Right cardiac atrium (tissue), 5 donors: ENCODE measurements at regions not wholly inside any gene's neighbourhood (a gene's known extent, or its start where the extent isn't known, plus 50 kb on each side); places are given as distances from the start of the nearest gene placed in this dataset.

Experiments
- ATAC-seq, 2 donors: fragments of 200-7000 bp; cut with Tn5 transposase; one replicate each; pipeline versions ENCODE4 v1.8.0 to v1.9.1; 2020; ENCODE audit warnings: moderate library complexity in 2 of 2, mild to moderate bottlenecking in 1 of 2
- DNase-seq, 3 donors: peaks; one replicate each; pipeline ENCODE4 v3.0.0-alpha.2; 2020
- H3K27ac ChIP-seq: one replicate; pipeline ENCODE4 v1.5.1; 2013; ENCODE audit warnings: mild to moderate bottlenecking, low read length, control low read depth, moderate library complexity
- H3K27me3 ChIP-seq: one replicate; pipeline ENCODE4 v1.6.1; 2013; ENCODE audit not compliant: control insufficient read depth, insufficient read depth
- H3K4me1 ChIP-seq: one replicate; pipeline ENCODE4 v1.6.1; 2013; ENCODE audit warnings: low read length; ENCODE audit not compliant: control insufficient read depth, insufficient read depth
- H3K4me3 ChIP-seq: one replicate; pipeline ENCODE4 v1.5.1; 2013; ENCODE audit warnings: low read length, control low read depth
- H3K9me3 ChIP-seq: one replicate; pipeline ENCODE4 v1.6.1; 2013; ENCODE audit warnings: low read length; ENCODE audit not compliant: control insufficient read depth
- WGBS: extraction: QIAGEN DNeasy Blood & Tissue Kit; methylation state at CpG from one replicate; pipeline ENCODE4 v1.1.7; 2013; 5-methylcytosine and 5-hydroxymethylcytosine counted together
- intact Hi-C, 4 donors: fragments of 100-400 bp; cut with DNase I; formaldehyde crosslinking; loops; one replicate each; pipeline versions ENCODE4 v1.11.0 to v1.14.0; 2022 to 2023
- donor health status: healthy with polysubstance abuse.
- donor health status: DM: no; HTN: yes; CAD: no.
- donor health status: DM: no; HTN: no; CAD: no.
- donor health status: DM: no; HTN: yes; CAD: no; lungs with severe emphysema.
- donor health status: DM: yes; HTN: yes; CAD: no.

DNA sequence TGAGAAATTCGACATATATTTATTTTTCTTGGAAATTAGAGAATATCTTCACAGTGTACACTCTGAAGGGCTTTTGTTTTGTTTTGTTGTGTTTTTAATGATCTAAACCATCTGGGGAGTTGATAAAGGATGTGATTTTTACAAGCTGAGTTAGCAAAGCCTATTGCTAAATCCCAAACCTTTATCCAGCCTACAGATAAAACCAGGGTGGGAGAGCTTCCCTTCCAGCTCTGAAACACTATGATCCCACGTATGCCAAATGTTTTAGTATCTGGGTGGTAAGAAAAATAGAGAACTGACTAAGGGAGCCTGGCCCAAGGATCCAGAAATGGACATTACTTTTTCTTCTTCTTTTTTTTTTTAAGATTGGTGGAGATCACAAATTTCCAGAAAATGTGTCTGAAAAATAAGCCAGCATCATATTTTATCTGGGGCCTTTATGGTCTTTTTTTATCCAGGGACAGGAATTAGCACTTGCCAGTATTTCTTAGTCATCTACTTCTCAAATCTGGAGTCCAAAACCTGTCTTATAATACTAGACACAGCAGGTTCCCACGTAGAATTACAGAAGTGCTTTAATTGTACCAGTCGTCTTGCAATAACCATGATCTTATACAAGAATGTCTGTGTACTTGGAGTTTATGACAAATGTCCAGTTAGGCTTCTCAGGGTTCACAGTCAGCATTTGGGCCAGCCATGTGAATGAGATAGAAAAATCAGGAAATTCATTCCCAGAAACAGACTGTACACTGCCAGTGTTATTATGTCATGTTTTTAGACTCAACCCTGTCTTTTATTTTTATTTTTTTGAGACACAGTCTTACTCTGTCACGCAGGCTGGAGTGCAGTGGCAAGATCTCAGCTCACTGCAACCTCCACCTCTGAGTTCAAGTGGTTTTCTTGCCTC, 290.8 kb upstream of the MPDZ start:
- Histone ChIP-seq H3K27ac (peak overlapping the region; percentile 72), H3K4me3 (no peak overlapping the region), H3K4me1 (peaks cover 7% of the 10 kb centered on the region), H3K9me3 (no peaks in the 10 kb centered on the region), H3K27me3 (no peaks in the 10 kb centered on the region)
- 35% methylated on average over 5 of the region's 5 CpGs for WGBS
- peak in 2 of 3 donors; percentile 14 to 58 for DNase-seq
- ATAC-seq, result peak; percentile 85 to 90
- intact Hi-C loops, result no loop called here

- WGBS, result 27% methylated on average over 1 of the region's 1 CpG
- H3K4me3 ChIP-seq, result no peak overlapping the region
- no peaks in the 10 kb centered on the region for H3K27me3 ChIP-seq
- H3K9me3 ChIP-seq, result no peaks in the 10 kb centered on the region
- peak overlapping the region; percentile 99 for H3K27ac ChIP-seq
- intact Hi-C loops, result loop anchor here in 3 of 4 donors (10.0 kb wide), 2 partner anchors 115 to 125 kb away; no protein-coding TSS in a partner anchor
- no peak for DNase-seq
- peaks cover 7% of the 10 kb centered on the region for H3K4me1 ChIP-seq
- ATAC-seq, result no peak
These were observed 290.1 kb upstream of the MPDZ start for GRCh38 chr9:13569602-13570067.

DNA sequence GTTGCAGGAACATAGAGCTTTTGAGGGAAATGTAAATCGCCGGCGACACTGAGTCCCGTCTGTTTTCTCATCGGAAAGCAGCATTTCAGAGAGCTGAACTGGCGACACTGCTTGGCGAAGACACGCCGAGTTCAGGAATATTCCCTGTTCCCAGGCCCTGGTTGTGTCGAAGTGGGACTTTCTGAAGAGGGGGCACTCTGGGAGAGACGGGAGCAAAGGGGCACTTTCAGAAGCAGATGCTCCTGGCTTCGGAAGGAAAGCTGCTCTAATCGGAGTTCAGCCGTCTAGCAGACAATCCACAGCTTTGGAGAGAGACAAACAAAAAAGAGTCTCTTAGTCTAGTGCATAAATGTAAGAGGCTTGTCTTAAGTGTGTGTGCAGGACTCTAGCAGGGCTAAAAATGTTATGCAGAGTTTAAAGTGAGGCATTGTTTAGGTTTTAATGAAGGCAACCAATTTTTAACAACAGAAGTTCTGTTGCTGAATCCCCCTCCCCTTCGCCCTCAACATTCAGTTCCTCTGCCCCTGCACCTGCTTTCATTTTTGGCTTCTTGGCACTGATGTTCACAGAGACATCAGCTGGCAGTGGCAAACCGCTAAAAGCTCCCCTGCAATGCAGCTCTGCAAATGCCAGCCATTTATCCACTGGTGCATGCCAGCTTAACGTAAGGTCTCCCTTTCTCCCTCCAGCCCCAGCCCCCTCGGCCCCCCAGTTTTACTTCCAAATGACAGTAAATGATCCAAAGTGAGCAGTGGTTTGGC, 289.5 kb upstream of the MPDZ start:
- H3K4me3 ChIP-seq, result peak overlapping the region; percentile 37
- peaks cover 7% of the 10 kb centered on the region for H3K4me1 ChIP-seq
- WGBS, result 9% methylated on average over 18 of the region's 18 CpGs
- no peaks in the 10 kb centered on the region for H3K27me3 ChIP-seq
- peak; percentile 14 to 38 for ATAC-seq
- DNase-seq, result peak; percentile 15 to 54 (median 48)
- peak overlapping the region; percentile 99 for H3K27ac ChIP-seq
- intact Hi-C loops, result loop anchor here in 3 of 4 donors (10.0 kb wide), 2 partner anchors 114 to 124 kb away; no protein-coding TSS in a partner anchor
- no peaks in the 10 kb centered on the region for H3K9me3 ChIP-seq

DNA sequence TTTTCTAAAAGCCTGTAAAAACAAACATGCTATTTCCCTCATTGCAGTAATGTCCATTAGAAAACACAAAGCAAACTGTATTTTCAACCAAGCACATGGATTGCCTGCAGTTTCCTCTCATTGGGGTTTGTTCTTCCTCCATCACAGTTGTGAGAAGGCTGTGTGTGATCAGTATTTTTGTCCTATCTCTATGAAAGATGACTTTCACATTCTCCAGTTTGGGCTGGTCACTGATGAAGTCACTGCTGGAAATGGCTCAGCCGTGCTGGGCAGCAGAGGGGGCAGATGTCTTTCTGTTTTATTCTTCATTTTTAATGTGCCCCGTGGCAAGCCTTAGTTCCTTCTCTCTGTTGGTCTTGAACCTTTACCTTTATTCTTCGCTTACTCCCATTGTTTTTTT, 288.9 kb upstream of the MPDZ start:
- Histone ChIP-seq H3K27ac (peak overlapping the region; percentile 99), H3K4me1 (peaks cover 7% of the 10 kb centered on the region), H3K27me3 (no peaks in the 10 kb centered on the region), H3K9me3 (no peaks in the 10 kb centered on the region), H3K4me3 (peak overlapping the region; percentile 37)
- ATAC-seq (peak; percentile 54 to 62), DNase-seq (peak; percentile 35 to 66 (median 66))
- 5% methylated on average over 3 of the region's 3 CpGs for WGBS
- intact Hi-C loops, result loop anchor here in 3 of 4 donors (10.0 kb wide), 2 partner anchors 114 to 124 kb away; no protein-coding TSS in a partner anchor

- intact Hi-C loops, result loop anchor here in 3 of 4 donors (10.0 kb wide), 2 partner anchors 113 to 123 kb away; no protein-coding TSS in a partner anchor
- ATAC-seq (no peak), DNase-seq (no peak)
- Histone ChIP-seq H3K27me3 (no peaks in the 10 kb centered on the region), H3K9me3 (no peaks in the 10 kb centered on the region), H3K4me1 (peaks cover 7% of the 10 kb centered on the region), H3K27ac (no peak overlapping the region), H3K4me3 (no peak overlapping the region)
- WGBS, result 38% methylated on average over 4 of the region's 4 CpGs
These were observed 288.3 kb upstream of the MPDZ start for GRCh38 chr9:13567833-13568232.

GRCh38 chr9:13557746-13558145, 278.3 kb upstream of the MPDZ start:
- WGBS, result 30% methylated on average over 2 of the region's 2 CpGs
- peak; percentile 54 to 81 for ATAC-seq

GRCh38 chr9:13556656-13557055, 277.2 kb upstream of the MPDZ start:
- ATAC-seq, result no peak
- no peaks in the 10 kb centered on the region for H3K27me3 ChIP-seq
- WGBS, result 69% methylated on average over 2 of the region's 2 CpGs
- H3K9me3 ChIP-seq, result no peaks in the 10 kb centered on the region
- intact Hi-C loops, result loop anchor here in 1 of 4 donors (10.0 kb wide), 1 partner anchor 62 kb away; no protein-coding TSS in a partner anchor
- DNase-seq, result no peak
- H3K4me3 ChIP-seq, result no peak overlapping the region
- no peak overlapping the region for H3K27ac ChIP-seq
- H3K4me1 ChIP-seq, result no peaks in the 10 kb centered on the region

More at GRCh38 chr9:13557746-13558145, 278.3 kb upstream of the MPDZ start:
- no peak for DNase-seq
- intact Hi-C loops, result loop anchor here in 1 of 4 donors (10.0 kb wide), 1 partner anchor 63 kb away; no protein-coding TSS in a partner anchor
- H3K27me3 ChIP-seq, result no peaks in the 10 kb centered on the region
- H3K27ac ChIP-seq, result no peak overlapping the region
- H3K4me1 ChIP-seq, result no peaks in the 10 kb centered on the region
- H3K9me3 ChIP-seq, result no peaks in the 10 kb centered on the region
- H3K4me3 ChIP-seq, result no peak overlapping the region

- H3K27ac ChIP-seq, result no peak overlapping the region
- intact Hi-C loops, result loop anchor here in 1 of 4 donors (10.0 kb wide), 1 partner anchor 61 kb away; no protein-coding TSS in a partner anchor
- H3K9me3 ChIP-seq, result no peaks in the 10 kb centered on the region
- no peak overlapping the region for H3K4me3 ChIP-seq
- no peak for DNase-seq
- WGBS, result 56% methylated on average over 5 of the region's 5 CpGs
- no peak for ATAC-seq
- no peaks in the 10 kb centered on the region for H3K27me3 ChIP-seq
- H3K4me1 ChIP-seq, result no peaks in the 10 kb centered on the region
These were observed 276.6 kb upstream of the MPDZ start for GRCh38 chr9:13555989-13556500.

DNA sequence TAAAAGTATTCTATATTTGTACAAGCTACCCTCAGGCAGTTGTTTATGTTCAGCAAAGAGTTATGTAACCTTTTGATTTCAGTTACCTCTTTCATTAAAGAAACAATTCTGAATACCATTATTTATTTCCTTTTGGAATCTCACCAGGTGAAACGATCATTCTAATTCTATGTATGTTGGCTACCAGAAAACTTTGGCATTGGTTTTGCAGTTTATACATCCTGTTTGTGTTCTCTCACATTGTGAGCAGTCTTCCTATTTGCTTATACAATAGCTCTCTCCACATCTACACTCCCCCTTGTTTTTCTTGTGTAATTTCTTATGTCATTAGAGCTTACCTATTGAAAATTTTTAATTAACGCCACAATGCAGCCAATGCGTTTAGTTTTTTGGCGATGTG, 276.0 kb upstream of the MPDZ start:
- WGBS, result 73% methylated on average over 4 of the region's 4 CpGs
- no peak for DNase-seq
- Histone ChIP-seq H3K4me3 (no peak overlapping the region), H3K27me3 (no peaks in the 10 kb centered on the region), H3K27ac (no peak overlapping the region), H3K4me1 (no peaks in the 10 kb centered on the region), H3K9me3 (no peaks in the 10 kb centered on the region)
- ATAC-seq, result no peak
- intact Hi-C loops, result loop anchor here in 1 of 4 donors (10.0 kb wide), 1 partner anchor 61 kb away; no protein-coding TSS in a partner anchor

DNA sequence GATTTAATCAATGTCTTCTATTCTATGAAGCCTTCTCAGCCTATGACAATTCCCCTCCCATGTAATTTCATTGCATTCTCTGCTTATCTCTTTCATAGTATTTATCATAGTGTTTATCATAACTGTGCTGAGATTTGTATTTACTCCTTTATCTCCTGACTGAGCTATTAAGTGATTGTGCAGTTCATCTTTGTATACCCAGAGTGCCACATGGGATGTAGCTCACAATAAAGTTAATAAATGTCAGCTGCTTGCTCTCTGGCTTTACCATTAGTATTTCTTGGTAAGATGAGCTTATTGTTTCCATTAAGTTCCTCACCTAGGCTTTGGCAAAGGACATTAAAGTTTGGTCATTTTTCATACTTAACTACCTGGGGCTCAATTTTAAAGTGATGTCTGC, 275.1 kb upstream of the MPDZ start:
- Histone ChIP-seq H3K27me3 (no peaks in the 10 kb centered on the region), H3K4me3 (no peak overlapping the region), H3K9me3 (no peaks in the 10 kb centered on the region), H3K4me1 (no peaks in the 10 kb centered on the region), H3K27ac (no peak overlapping the region)
- ATAC-seq, result no peak
- intact Hi-C loops, result loop anchor here in 1 of 4 donors (10.0 kb wide), 1 partner anchor 60 kb away; no protein-coding TSS in a partner anchor
- no peak for DNase-seq
